ENCODE measurements at regions not wholly inside any gene's neighbourhood (a gene's known extent, or its start where the extent isn't known, plus 50 kb on each side); places are given as distances from the start of the nearest gene placed in this dataset.

GRCh38 chr5:167763772-167764171 lies 527.7 kb upstream of the WWC1 start:
- intact Hi-C loops (cut with DNase I; ENCODE audit: low total_unique reads) = no loop called here
- no peak for DNase-seq
- in situ Hi-C loops (cut with MboI; ENCODE audit: low pct_ligation_motif_present in 1 of 4, low pct_unique_long_range_greater_than_20kb in 1 of 4, low sequenced_read_pairs in 3 of 4) = no loop called here
- Histone ChIP-seq H3K27ac (no peak overlapping the region), H3K4me1 (no peaks in the 10 kb centered on the region), H3K4me3 (no peak overlapping the region), H3K36me3 (no peaks in the 10 kb centered on the region), H3K9me3 (no peaks in the 10 kb centered on the region), H3K27me3 (no peaks in the 10 kb centered on the region)
- 73 to 81% methylated on average over 4 of the region's 4 CpGs for WGBS, 2 donors (ENCODE audit: low coverage in 1 of 2)
- TF ChIP-seq POLR2AphosphoS5 (IDR thresholded peaks at IDR 0.05) (no peak), POLR2A (IDR thresholded peaks at IDR 0.05) (no peak), EP300 (IDR thresholded peaks at IDR 0.05; ENCODE audit: low read depth) (no peak)
- TF ChIP-seq, protein P1, sequence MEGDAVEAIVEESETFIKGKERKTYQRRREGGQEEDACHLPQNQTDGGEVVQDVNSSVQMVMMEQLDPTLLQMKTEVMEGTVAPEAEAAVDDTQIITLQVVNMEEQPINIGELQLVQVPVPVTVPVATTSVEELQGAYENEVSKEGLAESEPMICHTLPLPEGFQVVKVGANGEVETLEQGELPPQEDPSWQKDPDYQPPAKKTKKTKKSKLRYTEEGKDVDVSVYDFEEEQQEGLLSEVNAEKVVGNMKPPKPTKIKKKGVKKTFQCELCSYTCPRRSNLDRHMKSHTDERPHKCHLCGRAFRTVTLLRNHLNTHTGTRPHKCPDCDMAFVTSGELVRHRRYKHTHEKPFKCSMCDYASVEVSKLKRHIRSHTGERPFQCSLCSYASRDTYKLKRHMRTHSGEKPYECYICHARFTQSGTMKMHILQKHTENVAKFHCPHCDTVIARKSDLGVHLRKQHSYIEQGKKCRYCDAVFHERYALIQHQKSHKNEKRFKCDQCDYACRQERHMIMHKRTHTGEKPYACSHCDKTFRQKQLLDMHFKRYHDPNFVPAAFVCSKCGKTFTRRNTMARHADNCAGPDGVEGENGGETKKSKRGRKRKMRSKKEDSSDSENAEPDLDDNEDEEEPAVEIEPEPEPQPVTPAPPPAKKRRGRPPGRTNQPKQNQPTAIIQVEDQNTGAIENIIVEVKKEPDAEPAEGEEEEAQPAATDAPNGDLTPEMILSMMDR (IDR thresholded peaks at IDR 0.05) = no peak

GRCh38 chr5:167764641-167765289 lies 526.7 kb upstream of the WWC1 start:
- no peak overlapping the region for H3K27ac ChIP-seq
- no peaks in the 10 kb centered on the region for H3K27me3 ChIP-seq
- no peaks in the 10 kb centered on the region for H3K4me1 ChIP-seq
- in situ Hi-C loops (cut with MboI; ENCODE audit: low pct_ligation_motif_present in 1 of 4, low pct_unique_long_range_greater_than_20kb in 1 of 4, low sequenced_read_pairs in 3 of 4) (no loop called here), intact Hi-C loops (cut with DNase I; ENCODE audit: low total_unique reads) (no loop called here)
- no peaks in the 10 kb centered on the region for H3K9me3 ChIP-seq
- H3K4me3 ChIP-seq = no peak overlapping the region
- TF ChIP-seq POLR2A (IDR thresholded peaks at IDR 0.05) (no peak), EP300 (IDR thresholded peaks at IDR 0.05; ENCODE audit: low read depth) (no peak), POLR2AphosphoS5 (IDR thresholded peaks at IDR 0.05) (no peak)
- TF ChIP-seq, protein P1 (IDR thresholded peaks at IDR 0.05) = no peak
- no peak for DNase-seq
- WGBS, 2 donors (ENCODE audit: low coverage in 1 of 2) = 80 to 81% methylated on average over 3 to 6 of the region's 6 CpGs
- H3K36me3 ChIP-seq = no peaks in the 10 kb centered on the region

DNA sequence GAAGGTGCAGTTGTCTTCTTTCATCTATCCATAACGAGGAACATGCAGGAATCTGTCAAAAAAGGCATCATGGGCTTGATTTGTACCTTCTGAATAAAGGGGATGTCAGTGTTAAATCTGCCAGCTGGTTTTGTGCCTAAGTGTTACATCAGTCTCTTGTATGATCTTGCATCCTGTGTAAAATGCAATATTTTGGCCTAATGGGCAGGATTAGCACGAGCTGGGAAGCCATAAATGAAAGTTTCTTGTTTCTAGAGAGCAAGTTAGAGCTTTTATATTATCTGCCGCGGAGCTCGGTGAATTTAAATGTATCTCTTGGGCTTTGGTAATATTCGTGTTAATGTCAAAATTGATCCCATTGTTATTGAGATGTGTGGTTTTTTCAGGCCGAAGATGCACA lies 526.1 kb upstream of the WWC1 start:
- intact Hi-C loops (cut with DNase I; ENCODE audit: low total_unique reads) = no loop called here
- in situ Hi-C loops (cut with MboI; ENCODE audit: low pct_ligation_motif_present in 1 of 4, low pct_unique_long_range_greater_than_20kb in 1 of 4, low sequenced_read_pairs in 3 of 4) = no loop called here
- no peaks in the 10 kb centered on the region for H3K9me3 ChIP-seq
- no peak overlapping the region for H3K27ac ChIP-seq
- no peaks in the 10 kb centered on the region for H3K4me1 ChIP-seq
- no peaks in the 10 kb centered on the region for H3K27me3 ChIP-seq
- TF ChIP-seq, protein P1 (IDR thresholded peaks at IDR 0.05) = no peak
- no peak for TF ChIP-seq POLR2A (IDR thresholded peaks at IDR 0.05)
- no peak for TF ChIP-seq POLR2AphosphoS5 (IDR thresholded peaks at IDR 0.05)
- no peak for TF ChIP-seq EP300 (IDR thresholded peaks at IDR 0.05; ENCODE audit: low read depth)
- H3K36me3 ChIP-seq = no peaks in the 10 kb centered on the region
- WGBS, 2 donors (ENCODE audit: low coverage in 1 of 2) = 77 to 79% methylated on average over 7 of the region's 7 CpGs
- H3K4me3 ChIP-seq = no peak overlapping the region
- DNase-seq = no peak

- no peak overlapping the region for H3K27ac ChIP-seq
- WGBS, 2 donors (ENCODE audit: low coverage in 1 of 2) = 44 to 45% methylated on average over 2 of the region's 2 CpGs
These were observed 524.5 kb upstream of the WWC1 start for GRCh38 chr5:167766957-167767356.

More at GRCh38 chr5:167766957-167767356, 524.5 kb upstream of the WWC1 start:
- no peaks in the 10 kb centered on the region for H3K27me3 ChIP-seq
- in situ Hi-C loops (cut with MboI; ENCODE audit: low pct_ligation_motif_present in 1 of 4, low pct_unique_long_range_greater_than_20kb in 1 of 4, low sequenced_read_pairs in 3 of 4) = no loop called here
- H3K9me3 ChIP-seq = no peaks in the 10 kb centered on the region
- H3K4me1 ChIP-seq = no peaks in the 10 kb centered on the region
- TF ChIP-seq EP300 (IDR thresholded peaks at IDR 0.05; ENCODE audit: low read depth) (no peak), POLR2AphosphoS5 (IDR thresholded peaks at IDR 0.05) (no peak), POLR2A (IDR thresholded peaks at IDR 0.05) (no peak)
- TF ChIP-seq, protein P1 (IDR thresholded peaks at IDR 0.05) = no peak
- DNase-seq = no peak
- intact Hi-C loops (cut with DNase I; ENCODE audit: low total_unique reads) = no loop called here
- H3K36me3 ChIP-seq = no peaks in the 10 kb centered on the region
- H3K4me3 ChIP-seq = no peak overlapping the region

Data from transverse colon (tissue), 4 donors.